ENCODE measurements at regions not wholly inside any gene's neighbourhood (a gene's known extent, or its start where the extent isn't known, plus 50 kb on each side); places are given as distances from the start of the nearest gene placed in this dataset.

- no peaks in the 10 kb centered on the region for H3K36me3 ChIP-seq
- no peaks in the 10 kb centered on the region for H3K27me3 ChIP-seq
- no peaks in the 10 kb centered on the region for H3K9me3 ChIP-seq
- no peaks in the 10 kb centered on the region for H3K4me1 ChIP-seq
- H3K27ac ChIP-seq, result peak overlapping the region; percentile 48 to 57
- TF ChIP-seq POLR2A (IDR thresholded peaks at IDR 0.05) (no peak), CTCF (IDR thresholded peaks at IDR 0.05) (no peak)
- intact Hi-C loops (cut with DNase I; ENCODE audit: low total_unique reads), result no loop called here
- H3K4me3 ChIP-seq, result no peak overlapping the region
- no peak for DNase-seq
These were observed 291.1 kb upstream of the ADAMTS5 start for GRCh38 chr21:27257908-27258556.

DNA sequence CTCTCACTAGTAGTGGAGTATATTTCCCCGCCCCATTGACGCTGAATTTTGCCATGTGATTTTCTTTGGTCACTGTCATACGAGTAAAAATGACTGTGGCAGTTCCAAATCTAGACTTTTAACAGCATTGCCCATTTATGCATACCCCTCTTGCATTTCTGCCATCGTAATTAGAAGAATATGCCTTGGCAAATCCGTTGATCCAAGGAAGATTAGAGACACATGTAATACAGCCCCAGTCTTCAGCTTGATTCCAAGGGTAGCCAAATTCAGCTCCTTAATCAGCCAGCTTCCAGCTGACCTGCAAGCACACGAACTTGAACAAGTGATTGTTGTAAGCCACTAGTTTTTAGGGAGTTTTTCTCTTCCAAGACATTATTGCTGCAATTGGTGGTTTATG is 290.3 kb upstream of the ADAMTS5 start:
- no peaks in the 10 kb centered on the region for H3K4me1 ChIP-seq
- no peaks in the 10 kb centered on the region for H3K36me3 ChIP-seq
- H3K9me3 ChIP-seq, result no peaks in the 10 kb centered on the region
- TF ChIP-seq POLR2A (IDR thresholded peaks at IDR 0.05), result no peak
- no peak for TF ChIP-seq CTCF (IDR thresholded peaks at IDR 0.05)
- no peak for DNase-seq
- no peak overlapping the region for H3K27ac ChIP-seq
- intact Hi-C loops (cut with DNase I; ENCODE audit: low total_unique reads), result no loop called here
- H3K4me3 ChIP-seq, result no peak overlapping the region
- H3K27me3 ChIP-seq, result no peaks in the 10 kb centered on the region

- Histone ChIP-seq H3K4me3 (no peak overlapping the region), H3K9me3 (no peaks in the 10 kb centered on the region), H3K27me3 (no peaks in the 10 kb centered on the region), H3K27ac (no peak overlapping the region), H3K4me1 (no peaks in the 10 kb centered on the region), H3K36me3 (no peaks in the 10 kb centered on the region)
- TF ChIP-seq CTCF (IDR thresholded peaks at IDR 0.05) (no peak), POLR2A (IDR thresholded peaks at IDR 0.05) (no peak)
- intact Hi-C loops (cut with DNase I; ENCODE audit: low total_unique reads), result no loop called here
- DNase-seq, result no peak
These were observed 284.9 kb upstream of the ADAMTS5 start for GRCh38 chr21:27251752-27252151.

DNA sequence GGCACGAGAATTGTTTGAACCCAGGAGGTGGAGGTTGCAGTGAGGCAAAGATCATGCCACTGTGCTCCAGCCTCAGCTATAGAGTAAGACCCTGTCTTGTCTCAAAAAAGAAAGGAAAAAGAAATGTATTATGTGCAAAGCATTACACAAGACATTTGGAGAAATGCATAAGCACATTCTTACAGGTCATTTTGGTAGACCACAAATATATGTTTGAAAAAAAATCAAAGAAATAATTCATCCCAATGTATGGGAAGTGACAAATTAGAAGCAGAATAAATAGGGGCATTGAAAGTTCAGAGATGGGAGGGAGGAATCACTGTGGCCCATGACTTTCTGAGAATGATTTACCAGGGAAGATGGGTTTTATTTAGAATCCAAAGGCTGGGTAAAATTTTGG is 283.5 kb upstream of the ADAMTS5 start:
- Histone ChIP-seq H3K4me1 (no peaks in the 10 kb centered on the region), H3K9me3 (no peaks in the 10 kb centered on the region), H3K27ac (no peak overlapping the region), H3K4me3 (no peak overlapping the region), H3K36me3 (no peaks in the 10 kb centered on the region), H3K27me3 (no peaks in the 10 kb centered on the region)
- intact Hi-C loops (cut with DNase I; ENCODE audit: low total_unique reads), result no loop called here
- DNase-seq, result no peak
- TF ChIP-seq CTCF (IDR thresholded peaks at IDR 0.05) (no peak), POLR2A (IDR thresholded peaks at IDR 0.05) (no peak)

DNA sequence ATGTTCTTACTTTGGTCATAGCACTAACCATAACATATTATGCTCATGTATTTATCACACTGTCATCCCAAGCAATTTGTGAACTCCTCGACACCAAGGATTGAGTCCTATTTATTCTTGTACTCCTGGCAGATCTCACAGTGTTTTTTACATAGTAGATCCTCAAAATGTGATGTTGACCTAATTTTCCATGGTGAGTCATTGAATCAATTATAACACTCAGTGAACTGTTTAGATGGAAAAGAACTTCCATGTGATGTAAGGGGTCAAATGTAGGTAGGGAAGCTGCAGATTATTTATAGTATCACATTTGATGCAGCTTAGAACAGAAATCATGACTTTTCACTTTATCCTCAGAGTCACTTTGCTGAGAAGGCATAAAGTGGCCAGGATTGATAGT is 281.9 kb upstream of the ADAMTS5 start:
- intact Hi-C loops (cut with DNase I; ENCODE audit: low total_unique reads), result no loop called here
- H3K9me3 ChIP-seq, result no peaks in the 10 kb centered on the region
- no peaks in the 10 kb centered on the region for H3K36me3 ChIP-seq
- TF ChIP-seq POLR2A (IDR thresholded peaks at IDR 0.05), result no peak
- TF ChIP-seq CTCF (IDR thresholded peaks at IDR 0.05), result no peak
- H3K4me1 ChIP-seq, result no peaks in the 10 kb centered on the region
- H3K4me3 ChIP-seq, result no peak overlapping the region
- no peaks in the 10 kb centered on the region for H3K27me3 ChIP-seq
- no peak overlapping the region for H3K27ac ChIP-seq
- DNase-seq, result no peak

Measured in uterus (tissue), 3 donors.